ENCODE measurements at regions not wholly inside any gene's neighbourhood (a gene's known extent, or its start where the extent isn't known, plus 50 kb on each side); places are given as distances from the start of the nearest gene placed in this dataset.

GRCh38 chr6:28588666-28589065 is 63.0 kb downstream of the GPX5 start:
- TF ChIP-seq, protein P1, sequence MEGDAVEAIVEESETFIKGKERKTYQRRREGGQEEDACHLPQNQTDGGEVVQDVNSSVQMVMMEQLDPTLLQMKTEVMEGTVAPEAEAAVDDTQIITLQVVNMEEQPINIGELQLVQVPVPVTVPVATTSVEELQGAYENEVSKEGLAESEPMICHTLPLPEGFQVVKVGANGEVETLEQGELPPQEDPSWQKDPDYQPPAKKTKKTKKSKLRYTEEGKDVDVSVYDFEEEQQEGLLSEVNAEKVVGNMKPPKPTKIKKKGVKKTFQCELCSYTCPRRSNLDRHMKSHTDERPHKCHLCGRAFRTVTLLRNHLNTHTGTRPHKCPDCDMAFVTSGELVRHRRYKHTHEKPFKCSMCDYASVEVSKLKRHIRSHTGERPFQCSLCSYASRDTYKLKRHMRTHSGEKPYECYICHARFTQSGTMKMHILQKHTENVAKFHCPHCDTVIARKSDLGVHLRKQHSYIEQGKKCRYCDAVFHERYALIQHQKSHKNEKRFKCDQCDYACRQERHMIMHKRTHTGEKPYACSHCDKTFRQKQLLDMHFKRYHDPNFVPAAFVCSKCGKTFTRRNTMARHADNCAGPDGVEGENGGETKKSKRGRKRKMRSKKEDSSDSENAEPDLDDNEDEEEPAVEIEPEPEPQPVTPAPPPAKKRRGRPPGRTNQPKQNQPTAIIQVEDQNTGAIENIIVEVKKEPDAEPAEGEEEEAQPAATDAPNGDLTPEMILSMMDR (IDR thresholded peaks at IDR 0.05; ENCODE audit: poor library complexity), result no peak
- no peak for TF ChIP-seq EZH2phosphoT487 (IDR thresholded peaks at IDR 0.05; ENCODE audit: low read depth, severe bottlenecking, unreplicated experiment)

All from hepatocyte (in vitro differentiated cells).